ENCODE measurements at regions not wholly inside any gene's neighbourhood (a gene's known extent, or its start where the extent isn't known, plus 50 kb on each side); places are given as distances from the start of the nearest gene placed in this dataset.

DNA sequence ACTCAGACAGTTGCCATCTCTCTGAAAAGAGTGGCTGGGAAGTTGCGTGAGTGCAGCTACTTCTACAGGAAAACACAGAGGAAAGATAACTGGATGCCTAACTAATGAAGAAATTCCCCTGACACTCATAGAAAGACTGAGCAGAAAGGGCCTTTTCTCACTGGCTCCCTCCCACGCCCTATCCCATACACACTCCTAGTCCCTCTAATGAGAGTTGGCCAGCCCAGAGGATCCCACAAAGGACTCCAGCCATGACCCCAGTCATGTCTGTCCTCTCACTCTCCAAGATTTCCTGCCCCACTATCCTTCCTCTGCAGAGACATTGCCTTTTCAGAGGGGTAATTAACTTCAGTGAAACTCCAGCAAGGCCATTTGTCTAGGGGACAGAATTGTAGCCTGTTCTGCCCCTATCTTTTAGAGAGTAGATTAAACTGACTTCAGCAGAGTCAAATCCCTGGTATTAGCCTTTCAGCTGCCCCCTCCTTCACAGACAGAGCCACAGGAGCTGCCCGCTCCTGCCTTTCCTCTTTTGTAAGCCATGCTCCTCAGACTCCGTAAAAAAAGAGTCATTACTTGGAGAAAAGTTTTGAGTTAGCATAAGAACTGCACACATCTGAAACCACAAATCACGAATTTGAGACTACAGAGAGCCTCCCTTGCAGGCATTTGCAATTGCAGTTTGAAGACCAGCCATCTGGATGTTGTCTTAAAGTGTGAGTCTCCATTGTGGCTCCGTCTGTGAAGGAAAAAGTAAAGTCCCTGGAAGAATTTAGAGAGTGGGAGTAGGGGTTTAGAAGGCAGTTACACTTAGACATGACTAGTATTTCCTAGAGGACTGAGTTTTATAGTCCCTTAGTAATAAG is 129.1 kb upstream of the SEMA6D start:
- ATAC-seq (peak; percentile 26; the same call in 1 of the 2 replicates), DNase-seq (ENCODE audit: low spot score) (no peak)
- no peak overlapping the region for H3K4me3 Mint-ChIP-seq
- no peak for TF ChIP-seq NR3C1 (CRISPR knock-in tag; conservative IDR thresholded peaks at IDR 0.05; ENCODE audit: low read depth)
- no peak for TF ChIP-seq CTCF (IDR thresholded peaks at IDR 0.05)
- CTCF ChIA-PET: no interaction called here
- H3K36me3 Mint-ChIP-seq: no peaks in the 10 kb centered on the region
- no peaks in the 10 kb centered on the region for H3K27me3 Mint-ChIP-seq (ENCODE audit: low read depth)
- H3K27ac Mint-ChIP-seq: 0 out of 2 replicates have a peak overlapping the region, but pooled peaks have one; percentile 17
- H3K4me1 Mint-ChIP-seq: peaks cover 23% of the 10 kb centered on the region
- POLR2A ChIA-PET: no interaction called here
- peaks cover 9% of the 10 kb centered on the region for H3K9me3 Mint-ChIP-seq

- ChIA-PET CTCF (no interaction called here), POLR2A (no interaction called here)
- peaks cover 9% of the 10 kb centered on the region for H3K9me3 Mint-ChIP-seq
- H3K27me3 Mint-ChIP-seq (ENCODE audit: low read depth): no peaks in the 10 kb centered on the region
- ATAC-seq (peak; percentile 76), DNase-seq (ENCODE audit: low spot score) (peak; percentile 23)
- H3K36me3 Mint-ChIP-seq: no peaks in the 10 kb centered on the region
- H3K4me1 Mint-ChIP-seq: peaks cover 20% of the 10 kb centered on the region
- H3K27ac Mint-ChIP-seq: no peak overlapping the region
- no peak overlapping the region for H3K4me3 Mint-ChIP-seq
- TF ChIP-seq, protein P1, sequence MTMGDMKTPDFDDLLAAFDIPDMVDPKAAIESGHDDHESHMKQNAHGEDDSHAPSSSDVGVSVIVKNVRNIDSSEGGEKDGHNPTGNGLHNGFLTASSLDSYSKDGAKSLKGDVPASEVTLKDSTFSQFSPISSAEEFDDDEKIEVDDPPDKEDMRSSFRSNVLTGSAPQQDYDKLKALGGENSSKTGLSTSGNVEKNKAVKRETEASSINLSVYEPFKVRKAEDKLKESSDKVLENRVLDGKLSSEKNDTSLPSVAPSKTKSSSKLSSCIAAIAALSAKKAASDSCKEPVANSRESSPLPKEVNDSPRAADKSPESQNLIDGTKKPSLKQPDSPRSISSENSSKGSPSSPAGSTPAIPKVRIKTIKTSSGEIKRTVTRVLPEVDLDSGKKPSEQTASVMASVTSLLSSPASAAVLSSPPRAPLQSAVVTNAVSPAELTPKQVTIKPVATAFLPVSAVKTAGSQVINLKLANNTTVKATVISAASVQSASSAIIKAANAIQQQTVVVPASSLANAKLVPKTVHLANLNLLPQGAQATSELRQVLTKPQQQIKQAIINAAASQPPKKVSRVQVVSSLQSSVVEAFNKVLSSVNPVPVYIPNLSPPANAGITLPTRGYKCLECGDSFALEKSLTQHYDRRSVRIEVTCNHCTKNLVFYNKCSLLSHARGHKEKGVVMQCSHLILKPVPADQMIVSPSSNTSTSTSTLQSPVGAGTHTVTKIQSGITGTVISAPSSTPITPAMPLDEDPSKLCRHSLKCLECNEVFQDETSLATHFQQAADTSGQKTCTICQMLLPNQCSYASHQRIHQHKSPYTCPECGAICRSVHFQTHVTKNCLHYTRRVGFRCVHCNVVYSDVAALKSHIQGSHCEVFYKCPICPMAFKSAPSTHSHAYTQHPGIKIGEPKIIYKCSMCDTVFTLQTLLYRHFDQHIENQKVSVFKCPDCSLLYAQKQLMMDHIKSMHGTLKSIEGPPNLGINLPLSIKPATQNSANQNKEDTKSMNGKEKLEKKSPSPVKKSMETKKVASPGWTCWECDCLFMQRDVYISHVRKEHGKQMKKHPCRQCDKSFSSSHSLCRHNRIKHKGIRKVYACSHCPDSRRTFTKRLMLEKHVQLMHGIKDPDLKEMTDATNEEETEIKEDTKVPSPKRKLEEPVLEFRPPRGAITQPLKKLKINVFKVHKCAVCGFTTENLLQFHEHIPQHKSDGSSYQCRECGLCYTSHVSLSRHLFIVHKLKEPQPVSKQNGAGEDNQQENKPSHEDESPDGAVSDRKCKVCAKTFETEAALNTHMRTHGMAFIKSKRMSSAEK (CRISPR knock-in tag; IDR thresholded peaks at IDR 0.05; ENCODE audit: borderline replicate concordance): no peak
- TF ChIP-seq, protein P2, sequence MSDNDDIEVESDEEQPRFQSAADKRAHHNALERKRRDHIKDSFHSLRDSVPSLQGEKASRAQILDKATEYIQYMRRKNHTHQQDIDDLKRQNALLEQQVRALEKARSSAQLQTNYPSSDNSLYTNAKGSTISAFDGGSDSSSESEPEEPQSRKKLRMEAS (CRISPR knock-in tag; IDR thresholded peaks at IDR 0.05): no peak
- TF ChIP-seq, protein P3, sequence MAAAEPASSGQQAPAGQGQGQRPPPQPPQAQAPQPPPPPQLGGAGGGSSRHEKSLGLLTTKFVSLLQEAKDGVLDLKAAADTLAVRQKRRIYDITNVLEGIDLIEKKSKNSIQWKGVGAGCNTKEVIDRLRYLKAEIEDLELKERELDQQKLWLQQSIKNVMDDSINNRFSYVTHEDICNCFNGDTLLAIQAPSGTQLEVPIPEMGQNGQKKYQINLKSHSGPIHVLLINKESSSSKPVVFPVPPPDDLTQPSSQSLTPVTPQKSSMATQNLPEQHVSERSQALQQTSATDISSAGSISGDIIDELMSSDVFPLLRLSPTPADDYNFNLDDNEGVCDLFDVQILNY (CRISPR knock-in tag; IDR thresholded peaks at IDR 0.05): no peak
- TF ChIP-seq ETV6 (CRISPR knock-in tag; IDR thresholded peaks at IDR 0.05) (no peak), ESRRA (CRISPR knock-in tag; IDR thresholded peaks at IDR 0.05; ENCODE audit: borderline replicate concordance) (no peak)
These were observed 128.3 kb upstream of the SEMA6D start for GRCh38 chr15:47588958-47589357.

GRCh38 chr15:47598996-47599395 is 118.3 kb upstream of the SEMA6D start:
- CTCF ChIA-PET: no interaction called here
- POLR2A ChIA-PET: no interaction called here
- peaks cover 9% of the 10 kb centered on the region; the same call in 1 of the 2 replicates for H3K36me3 Mint-ChIP-seq
- H3K9me3 Mint-ChIP-seq: peaks cover 22% of the 10 kb centered on the region
- H3K4me3 Mint-ChIP-seq: peak overlapping the region; percentile 48
- ATAC-seq: peak; percentile 36
- H3K27me3 Mint-ChIP-seq (ENCODE audit: low read depth): no peaks in the 10 kb centered on the region
- DNase-seq (ENCODE audit: low spot score): no peak
- H3K27ac Mint-ChIP-seq: peak overlapping the region; percentile 96
- H3K4me1 Mint-ChIP-seq: peaks cover 31% of the 10 kb centered on the region
- TF ChIP-seq JAZF1 (CRISPR knock-in tag; IDR thresholded peaks at IDR 0.05) (no peak), E2F1 (CRISPR knock-in tag; IDR thresholded peaks at IDR 0.05) (no peak), GABPB1 (CRISPR knock-in tag; IDR thresholded peaks at IDR 0.05) (no peak), OVOL2 (CRISPR knock-in tag; IDR thresholded peaks at IDR 0.05; ENCODE audit: borderline replicate concordance) (no peak), ZNF396 (CRISPR knock-in tag; IDR thresholded peaks at IDR 0.05; ENCODE audit: borderline replicate concordance) (no peak)
- TF ChIP-seq, protein P4, sequence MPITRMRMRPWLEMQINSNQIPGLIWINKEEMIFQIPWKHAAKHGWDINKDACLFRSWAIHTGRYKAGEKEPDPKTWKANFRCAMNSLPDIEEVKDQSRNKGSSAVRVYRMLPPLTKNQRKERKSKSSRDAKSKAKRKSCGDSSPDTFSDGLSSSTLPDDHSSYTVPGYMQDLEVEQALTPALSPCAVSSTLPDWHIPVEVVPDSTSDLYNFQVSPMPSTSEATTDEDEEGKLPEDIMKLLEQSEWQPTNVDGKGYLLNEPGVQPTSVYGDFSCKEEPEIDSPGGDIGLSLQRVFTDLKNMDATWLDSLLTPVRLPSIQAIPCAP (CRISPR knock-in tag; IDR thresholded peaks at IDR 0.05): no peak
- TF ChIP-seq, protein P5, sequence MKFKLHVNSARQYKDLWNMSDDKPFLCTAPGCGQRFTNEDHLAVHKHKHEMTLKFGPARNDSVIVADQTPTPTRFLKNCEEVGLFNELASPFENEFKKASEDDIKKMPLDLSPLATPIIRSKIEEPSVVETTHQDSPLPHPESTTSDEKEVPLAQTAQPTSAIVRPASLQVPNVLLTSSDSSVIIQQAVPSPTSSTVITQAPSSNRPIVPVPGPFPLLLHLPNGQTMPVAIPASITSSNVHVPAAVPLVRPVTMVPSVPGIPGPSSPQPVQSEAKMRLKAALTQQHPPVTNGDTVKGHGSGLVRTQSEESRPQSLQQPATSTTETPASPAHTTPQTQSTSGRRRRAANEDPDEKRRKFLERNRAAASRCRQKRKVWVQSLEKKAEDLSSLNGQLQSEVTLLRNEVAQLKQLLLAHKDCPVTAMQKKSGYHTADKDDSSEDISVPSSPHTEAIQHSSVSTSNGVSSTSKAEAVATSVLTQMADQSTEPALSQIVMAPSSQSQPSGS (CRISPR knock-in tag; IDR thresholded peaks at IDR 0.05; ENCODE audit: borderline replicate concordance, low read depth): no peak
- TF ChIP-seq, protein P2 (CRISPR knock-in tag; IDR thresholded peaks at IDR 0.05): no peak
- TF ChIP-seq, protein P6, sequence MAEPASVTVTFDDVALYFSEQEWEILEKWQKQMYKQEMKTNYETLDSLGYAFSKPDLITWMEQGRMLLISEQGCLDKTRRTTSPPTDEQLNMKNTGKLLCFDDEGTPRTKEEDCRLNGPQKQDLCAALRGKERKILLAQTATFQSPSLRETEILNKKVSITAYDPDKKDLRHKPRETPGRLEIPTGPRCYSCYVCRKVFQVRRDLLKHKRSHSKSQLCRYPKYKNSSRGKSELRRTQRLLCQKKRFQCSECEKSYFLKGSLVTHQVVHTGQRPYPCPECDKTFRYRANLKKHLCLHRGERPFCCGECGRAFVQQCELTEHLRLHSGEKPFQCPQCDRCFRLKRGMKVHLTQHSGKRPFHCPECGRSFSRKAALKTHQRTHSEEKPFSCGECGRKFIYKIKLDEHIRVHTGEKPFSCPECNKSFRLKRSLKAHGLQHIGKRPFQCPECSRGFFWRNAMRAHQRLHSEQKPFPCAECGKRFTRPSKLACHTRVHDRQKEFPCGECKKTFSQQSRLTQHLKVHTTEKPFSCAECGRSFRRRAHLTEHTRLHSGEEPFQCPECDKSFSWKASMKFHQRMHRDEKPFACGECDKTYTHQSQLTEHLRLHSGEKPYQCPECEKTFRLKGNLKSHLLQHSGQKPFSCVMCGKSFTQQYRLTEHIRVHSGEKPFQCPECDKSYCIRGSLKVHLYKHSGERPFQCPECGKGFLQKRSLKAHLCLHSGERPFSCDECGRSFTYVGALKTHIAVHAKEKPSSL (CRISPR knock-in tag; conservative IDR thresholded peaks at IDR 0.05): no peak

All from WTC11 (cell line).